Mesothelial cell of epicardium (in vitro differentiated cells): ENCODE measurements at regions not wholly inside any gene's neighbourhood (a gene's known extent, or its start where the extent isn't known, plus 50 kb on each side); places are given as distances from the start of the nearest gene placed in this dataset.

ENCODE experiments used
- DNase-seq, 2 experiments: peaks; one replicate each; pipeline ENCODE4 v3.0.0; 2021; ENCODE audit warnings: low spot score in 2 of 2; ENCODE audit not compliant: unreplicated experiment in 2 of 2
- H3K27ac Mint-ChIP-seq: 2 replicates; pipeline ENCODE4 v1.8.0; 2021; ENCODE audit warnings: mixed read lengths
- H3K27me3 Mint-ChIP-seq: 2 replicates; pipeline ENCODE4 v1.8.0; 2021; ENCODE audit warnings: low read depth, mixed read lengths
- H3K36me3 Mint-ChIP-seq: 2 replicates; pipeline ENCODE4 v1.8.0; 2021; ENCODE audit warnings: mixed read lengths
- H3K4me1 Mint-ChIP-seq: 2 replicates; pipeline ENCODE4 v1.8.0; 2021; ENCODE audit warnings: mixed read lengths
- H3K4me3 Mint-ChIP-seq: 2 replicates; pipeline ENCODE4 v1.8.0; 2021; ENCODE audit warnings: mild to moderate bottlenecking, moderate library complexity, mixed read lengths
- H3K9me3 Mint-ChIP-seq: 2 replicates; pipeline ENCODE4 v1.8.0; 2021; ENCODE audit warnings: mixed read lengths
- TF ChIP-seq, protein P1 (sequence below): fragments of 200-600 bp; sonication (generic); IDR thresholded peaks from one replicate; pipeline ENCODE4 v1.5.0; 2021; ENCODE audit warnings: antibody characterized with exemption; ENCODE audit not compliant: unreplicated experiment

DNA sequence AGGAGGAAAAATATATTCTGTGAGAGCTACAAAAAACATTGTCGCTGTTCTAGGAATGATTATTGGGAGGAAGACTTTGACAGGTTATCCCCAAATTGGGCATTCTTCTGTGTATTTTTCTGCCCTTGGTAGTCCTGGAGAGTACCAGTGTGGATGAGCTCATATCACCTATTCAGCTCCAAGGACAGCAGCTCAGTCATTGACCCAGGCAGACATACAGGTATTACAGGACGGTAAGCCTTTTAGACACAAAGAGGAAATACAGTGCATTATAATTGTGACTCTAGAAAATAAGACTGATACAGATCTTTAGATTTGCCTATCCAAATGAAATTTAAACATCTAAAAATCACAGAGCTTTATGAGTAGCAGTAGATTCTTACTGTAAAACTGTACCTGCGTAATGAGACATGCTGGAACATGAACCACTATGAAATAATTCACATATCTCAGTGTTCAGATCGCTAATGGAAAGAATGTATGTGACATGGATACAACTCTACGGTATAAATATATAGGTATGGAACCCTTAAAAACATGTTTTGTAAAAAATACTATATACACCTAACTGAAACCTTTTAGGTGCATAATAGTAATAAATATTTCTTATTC, 56.0 kb downstream of the PLK2 start:
- Mint-ChIP-seq H3K9me3 (peaks cover 4% of the 10 kb centered on the region), H3K4me1 (peaks cover 27% of the 10 kb centered on the region), H3K36me3 (no peaks in the 10 kb centered on the region), H3K27me3 (no peaks in the 10 kb centered on the region), H3K27ac (no peak overlapping the region), H3K4me3 (no peak overlapping the region)
- TF ChIP-seq, protein P1, sequence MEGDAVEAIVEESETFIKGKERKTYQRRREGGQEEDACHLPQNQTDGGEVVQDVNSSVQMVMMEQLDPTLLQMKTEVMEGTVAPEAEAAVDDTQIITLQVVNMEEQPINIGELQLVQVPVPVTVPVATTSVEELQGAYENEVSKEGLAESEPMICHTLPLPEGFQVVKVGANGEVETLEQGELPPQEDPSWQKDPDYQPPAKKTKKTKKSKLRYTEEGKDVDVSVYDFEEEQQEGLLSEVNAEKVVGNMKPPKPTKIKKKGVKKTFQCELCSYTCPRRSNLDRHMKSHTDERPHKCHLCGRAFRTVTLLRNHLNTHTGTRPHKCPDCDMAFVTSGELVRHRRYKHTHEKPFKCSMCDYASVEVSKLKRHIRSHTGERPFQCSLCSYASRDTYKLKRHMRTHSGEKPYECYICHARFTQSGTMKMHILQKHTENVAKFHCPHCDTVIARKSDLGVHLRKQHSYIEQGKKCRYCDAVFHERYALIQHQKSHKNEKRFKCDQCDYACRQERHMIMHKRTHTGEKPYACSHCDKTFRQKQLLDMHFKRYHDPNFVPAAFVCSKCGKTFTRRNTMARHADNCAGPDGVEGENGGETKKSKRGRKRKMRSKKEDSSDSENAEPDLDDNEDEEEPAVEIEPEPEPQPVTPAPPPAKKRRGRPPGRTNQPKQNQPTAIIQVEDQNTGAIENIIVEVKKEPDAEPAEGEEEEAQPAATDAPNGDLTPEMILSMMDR: no peak
- DNase-seq: no peak

DNA sequence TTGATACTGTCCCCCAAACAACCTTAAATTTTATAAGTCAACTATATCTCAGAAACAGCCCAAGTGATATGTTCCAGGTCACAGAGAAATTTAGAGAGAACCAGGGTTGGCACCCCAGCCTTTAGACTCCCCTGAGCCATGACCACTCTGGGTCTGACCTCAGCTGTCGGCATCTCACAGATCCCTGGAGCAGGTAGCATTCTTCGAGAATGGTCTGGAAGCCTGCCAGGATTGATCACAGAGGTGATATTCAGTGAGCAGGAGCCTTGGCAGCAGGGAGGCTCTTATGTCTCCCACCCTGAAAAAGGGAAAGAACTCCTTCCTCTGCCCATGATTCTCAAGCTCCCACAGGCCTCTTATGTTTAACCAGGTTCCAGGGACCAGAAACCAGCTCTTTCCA, 58.2 kb downstream of the PLK2 start:
- no peak for DNase-seq
- TF ChIP-seq, protein P1: no peak
- H3K27ac Mint-ChIP-seq: no peak overlapping the region
- H3K4me3 Mint-ChIP-seq: no peak overlapping the region
- H3K9me3 Mint-ChIP-seq: peaks cover 4% of the 10 kb centered on the region
- H3K36me3 Mint-ChIP-seq: no peaks in the 10 kb centered on the region
- no peaks in the 10 kb centered on the region for H3K27me3 Mint-ChIP-seq
- peaks cover 10% of the 10 kb centered on the region for H3K4me1 Mint-ChIP-seq

DNA sequence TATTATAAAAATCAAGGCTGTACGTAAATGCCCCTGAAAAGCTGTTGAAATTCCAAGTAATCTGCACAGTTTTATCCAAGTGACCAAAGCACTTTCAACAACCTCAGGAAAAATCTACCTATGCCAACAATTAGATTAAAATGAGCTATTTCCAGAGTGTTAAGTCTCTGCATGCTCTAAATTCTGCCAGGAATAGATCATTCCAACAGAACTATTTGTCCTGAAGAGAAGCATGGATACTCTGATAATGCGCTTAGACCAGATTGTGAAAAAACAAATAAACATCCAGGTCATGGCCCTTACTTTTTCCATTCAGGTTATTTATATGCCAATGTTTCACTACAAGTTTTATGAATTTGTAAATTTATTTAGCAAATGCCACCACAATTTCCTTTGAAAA, 59.1 kb downstream of the PLK2 start:
- peaks cover 10% of the 10 kb centered on the region for H3K4me1 Mint-ChIP-seq
- TF ChIP-seq, protein P1: no peak
- H3K27me3 Mint-ChIP-seq: no peaks in the 10 kb centered on the region
- peaks cover 4% of the 10 kb centered on the region for H3K9me3 Mint-ChIP-seq
- DNase-seq: no peak
- H3K4me3 Mint-ChIP-seq: no peak overlapping the region
- H3K36me3 Mint-ChIP-seq: no peaks in the 10 kb centered on the region
- no peak overlapping the region for H3K27ac Mint-ChIP-seq

DNA sequence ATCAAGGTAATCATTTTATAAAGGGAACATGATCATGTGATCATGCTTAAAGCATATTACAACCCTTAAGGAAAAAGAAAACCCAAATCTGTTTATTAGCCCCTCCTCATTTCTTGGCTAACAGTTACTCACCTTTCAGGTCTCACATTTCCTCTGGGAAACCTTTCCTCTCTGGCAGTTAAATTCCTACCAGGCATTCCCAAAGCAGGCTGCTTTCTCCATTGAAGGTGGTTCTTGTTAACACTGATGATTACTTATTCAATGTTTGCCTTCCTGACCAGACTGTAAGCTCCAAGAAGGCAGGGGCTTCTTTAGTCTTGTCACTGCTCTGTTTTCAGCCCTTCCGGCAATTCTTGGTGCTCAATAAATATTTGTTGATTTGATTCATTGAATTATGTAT, 59.9 kb downstream of the PLK2 start:
- H3K4me1 Mint-ChIP-seq: peaks cover 8% of the 10 kb centered on the region
- H3K36me3 Mint-ChIP-seq: no peaks in the 10 kb centered on the region
- TF ChIP-seq, protein P1: no peak
- no peak overlapping the region for H3K4me3 Mint-ChIP-seq
- no peaks in the 10 kb centered on the region for H3K27me3 Mint-ChIP-seq
- peaks cover 4% of the 10 kb centered on the region for H3K9me3 Mint-ChIP-seq
- H3K27ac Mint-ChIP-seq: no peak overlapping the region
- DNase-seq: no peak

DNA sequence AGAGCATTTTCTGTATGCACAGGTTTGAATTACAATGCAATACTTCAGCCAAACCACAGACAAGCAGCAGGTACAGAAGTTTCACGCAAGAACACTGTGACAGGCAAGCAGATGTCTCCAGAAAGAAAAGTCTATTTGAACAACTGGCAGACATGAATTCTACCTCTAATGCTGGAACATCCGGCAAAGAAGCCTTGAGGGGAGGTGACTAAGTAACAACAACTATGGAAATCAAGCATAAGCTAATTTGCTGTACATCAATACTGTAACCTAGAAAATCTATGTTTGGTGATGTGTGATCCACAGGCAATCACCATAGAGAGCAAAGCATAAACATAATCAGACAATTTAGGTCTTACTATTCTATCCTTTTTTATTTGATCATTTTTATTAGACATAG, 65.5 kb downstream of the PLK2 start:
- no peaks in the 10 kb centered on the region for H3K27me3 Mint-ChIP-seq
- H3K36me3 Mint-ChIP-seq: no peaks in the 10 kb centered on the region
- TF ChIP-seq, protein P1: no peak
- H3K4me3 Mint-ChIP-seq: no peak overlapping the region
- peaks cover 8% of the 10 kb centered on the region for H3K9me3 Mint-ChIP-seq
- H3K4me1 Mint-ChIP-seq: peaks cover 13% of the 10 kb centered on the region
- no peak overlapping the region for H3K27ac Mint-ChIP-seq
- no peak for DNase-seq

DNA sequence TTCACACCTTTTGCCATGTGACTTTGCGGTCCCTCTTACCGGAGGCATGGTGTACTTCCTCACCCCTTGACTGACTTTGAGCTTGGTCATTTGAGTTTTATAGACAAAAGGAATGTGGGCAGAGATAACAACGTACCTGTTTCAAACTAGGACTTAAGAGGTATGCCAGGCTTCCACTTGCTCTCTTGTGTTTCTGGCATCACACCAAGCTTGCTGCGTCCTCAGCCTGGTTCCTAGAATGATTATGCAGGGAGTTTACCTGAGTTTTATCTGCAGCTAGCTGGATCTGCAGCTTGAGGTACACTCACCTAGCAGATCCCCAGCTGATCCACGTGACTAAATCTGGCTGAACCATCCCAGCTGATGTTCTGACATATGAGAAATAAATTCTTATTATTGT, 66.2 kb downstream of the PLK2 start:
- Mint-ChIP-seq H3K27me3 (no peaks in the 10 kb centered on the region), H3K27ac (no peak overlapping the region), H3K4me1 (peaks cover 11% of the 10 kb centered on the region), H3K4me3 (no peak overlapping the region), H3K36me3 (no peaks in the 10 kb centered on the region), H3K9me3 (peaks cover 8% of the 10 kb centered on the region)
- DNase-seq: no peak
- TF ChIP-seq, protein P1: no peak
